GM12874 (cell line): ENCODE measurements at regions not wholly inside any gene's neighbourhood (a gene's known extent, or its start where the extent isn't known, plus 50 kb on each side); places are given as distances from the start of the nearest gene placed in this dataset.

Source experiments
- CTCF ChIP-seq: IDR thresholded peaks from 2 replicates; pipeline ENCODE4 v1.5.1; 2011; ENCODE audit warnings: low read depth, mild to moderate bottlenecking, control low read depth, low read length, moderate library complexity; ENCODE audit not compliant: insufficient read depth

GRCh38 chr15:69914960-69915359, 182.8 kb downstream of the TLE3 start:
- no peak for TF ChIP-seq CTCF

- no peak for TF ChIP-seq CTCF
Measured at GRCh38 chr15:69916169-69916785, 181.4 kb downstream of the TLE3 start.

DNA sequence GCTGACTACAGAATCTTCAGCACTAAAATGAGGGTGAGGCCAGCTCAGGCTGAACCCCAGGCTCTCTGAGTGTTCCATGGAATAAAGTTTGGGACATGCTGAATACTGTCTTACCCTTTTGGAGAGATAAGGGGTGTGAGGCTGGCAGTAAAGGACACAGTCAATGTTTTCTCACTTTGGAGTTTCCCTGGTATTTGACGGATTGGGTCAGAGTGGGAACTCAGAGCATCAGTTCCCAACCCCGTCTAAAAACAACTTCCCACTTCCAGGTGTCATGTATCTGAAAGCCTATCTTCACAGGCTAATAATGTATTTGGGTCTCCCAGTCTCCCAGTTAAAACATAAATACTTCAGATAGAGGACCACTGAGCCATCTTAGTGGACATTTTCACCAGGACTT, 180.7 kb downstream of the TLE3 start:
- no peak for TF ChIP-seq CTCF

DNA sequence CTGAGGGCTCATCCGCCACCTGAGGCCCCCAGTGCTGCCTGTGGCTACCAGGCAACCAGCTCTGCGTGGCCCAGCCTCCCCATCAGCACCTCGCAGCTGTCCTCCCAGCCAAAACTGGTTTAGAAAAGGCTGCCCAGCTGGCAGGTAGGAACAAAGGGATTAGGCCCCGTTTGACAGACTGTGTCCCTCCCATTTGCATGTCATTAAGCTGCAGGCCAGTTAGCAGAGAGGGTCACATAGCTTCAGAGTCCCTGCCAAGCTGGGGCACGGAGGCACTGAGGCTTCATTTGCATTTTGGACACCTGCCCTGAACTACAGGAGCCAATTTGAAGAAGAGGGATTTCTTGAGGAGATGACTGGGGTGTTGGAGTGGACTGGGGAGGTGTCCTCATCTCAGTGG, 177.9 kb downstream of the TLE3 start:
- TF ChIP-seq CTCF, result no peak

DNA sequence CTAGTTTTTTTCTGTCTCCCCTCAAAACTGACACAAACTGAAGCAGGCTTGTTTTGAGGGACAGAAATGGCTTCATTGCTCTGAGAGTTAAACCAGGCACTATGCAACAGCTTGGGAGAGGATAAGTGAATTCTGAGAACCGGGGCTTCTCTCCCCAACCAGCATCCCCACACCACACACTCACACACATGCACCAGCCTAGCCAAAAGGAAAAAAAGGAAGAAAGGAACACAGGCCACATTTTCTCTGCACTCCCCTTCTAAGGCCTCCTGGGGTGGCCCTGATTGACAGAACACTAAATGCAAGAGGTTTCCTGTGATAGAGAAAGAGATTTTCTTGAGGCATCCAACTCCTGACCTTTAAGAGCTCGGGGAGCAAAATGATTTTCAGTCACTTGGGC, 177.5 kb downstream of the TLE3 start:
- no peak for TF ChIP-seq CTCF

DNA sequence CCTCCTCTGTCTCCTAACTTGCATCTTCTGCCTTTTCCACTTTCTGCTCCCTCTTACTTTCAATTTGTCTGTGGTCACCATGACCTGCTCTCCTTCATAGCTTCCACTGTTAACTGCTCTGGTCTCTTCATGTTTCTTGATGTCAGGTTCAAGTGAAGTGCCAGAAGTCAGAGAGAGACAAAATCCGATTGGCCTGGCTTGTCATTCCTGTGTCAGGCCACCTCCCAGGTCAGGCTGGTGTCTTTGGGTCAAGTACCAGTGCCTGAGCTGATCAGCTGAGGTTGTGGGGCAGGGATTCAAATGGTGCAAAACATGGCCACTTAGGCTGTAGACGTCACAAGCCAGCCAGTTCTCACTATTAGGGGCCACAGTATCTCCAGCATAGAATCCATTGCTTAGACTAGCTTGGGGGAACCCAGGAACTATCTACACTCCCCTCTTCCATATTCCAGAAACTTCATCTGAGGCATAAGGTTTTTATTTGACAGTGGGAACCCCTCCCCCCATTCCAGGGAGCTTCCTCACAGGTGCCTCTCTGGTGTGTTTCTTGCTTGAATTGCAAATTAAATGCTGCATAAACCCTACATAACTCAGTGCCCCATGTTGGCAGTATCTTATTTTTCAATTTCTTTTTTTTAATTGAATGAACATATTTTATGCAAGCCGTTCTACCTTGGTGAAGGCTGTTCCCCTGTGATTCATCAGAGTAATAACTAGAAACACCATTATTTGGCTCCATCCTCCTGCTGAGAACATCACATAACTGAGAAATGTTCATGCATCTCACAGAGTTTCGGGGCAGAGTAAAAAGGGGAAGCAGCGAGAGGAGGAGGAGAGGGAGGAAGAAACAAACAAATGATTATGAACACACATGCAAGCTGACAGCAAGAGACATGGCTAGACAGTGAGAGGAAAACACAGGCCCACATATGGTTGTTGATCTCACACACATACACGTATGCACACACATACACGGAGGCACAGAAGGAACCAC, 175.8 kb downstream of the TLE3 start:
- TF ChIP-seq CTCF, result no peak

DNA sequence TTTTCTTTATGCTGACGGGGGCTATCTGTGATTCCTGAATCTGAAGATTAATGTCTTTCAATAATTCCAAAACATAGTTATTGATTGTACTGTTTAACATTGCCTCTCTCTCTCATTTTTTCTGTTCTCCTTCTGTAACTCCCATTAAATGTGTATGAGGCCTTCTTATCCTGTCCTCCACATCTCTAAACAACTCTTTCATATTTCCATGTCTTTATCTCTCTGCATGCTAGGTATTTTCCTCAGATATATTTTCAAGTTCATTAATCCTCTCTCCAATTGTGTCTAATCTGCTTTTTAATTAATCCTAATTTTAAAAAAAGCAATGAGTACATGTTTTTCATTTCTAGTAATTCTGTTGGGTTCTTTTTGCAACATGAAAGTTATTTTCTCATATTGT, 173.2 kb downstream of the TLE3 start:
- no peak for TF ChIP-seq CTCF
